T-cell (primary cell): ENCODE measurements at regions not wholly inside any gene's neighbourhood (a gene's known extent, or its start where the extent isn't known, plus 50 kb on each side); places are given as distances from the start of the nearest gene placed in this dataset.

ENCODE experiments used
- ATAC-seq, 4 experiments: fragments of 200-7000 bp in 3 of 4; fragments of 150-1000 bp in 1 of 4; cut with Tn5 transposase; replicated peaks in 1 of 4; 1 replicate in 3 of 4; 2 replicates in 1 of 4; pipeline ENCODE4 v1.10.0; 2021; ENCODE audit warnings: moderate library complexity in 3 of 4, mild to moderate bottlenecking in 2 of 4, moderate number of reproducible peaks in 1 of 4
- CTCF ChIA-PET, 2 donors: fragments of 300-600 bp; sonication (Branson Sonifier 250); formaldehyde crosslinking; loops; one replicate each; lab custom pipeline; 2022; ENCODE audit warnings: antibody characterized with exemption in 2 of 2; lab: Charles Lee
- POLR2A ChIA-PET, 2 donors: fragments of 300-600 bp; sonication (Branson Sonifier 250); formaldehyde crosslinking; loops; one replicate each; lab custom pipeline; 2022; ENCODE audit warnings: antibody characterized with exemption in 2 of 2; lab: Charles Lee
- DNase-seq, 35 experiments: peaks; one replicate each; pipeline versions ENCODE4 v3.0.0 to v3.0.0-alpha.2; 2013 to 2023
- H3K27ac ChIP-seq: one replicate; pipeline ENCODE4 v1.5.1; 2013; ENCODE audit warnings: low read length
- H3K27me3 ChIP-seq, 2 experiments: replicated peaks in 1 of 2; 1 replicate in 1 of 2; 2 replicates in 1 of 2; pipeline versions ENCODE4 v1.6.1 to v1.7.0; 2013; ENCODE audit warnings: low read length in 1 of 2, mixed read lengths in 1 of 2; ENCODE audit not compliant: control insufficient read depth in 2 of 2, insufficient read depth in 2 of 2; ENCODE audit errors: extremely low read depth in 1 of 2
- H3K36me3 ChIP-seq, 2 donors: 1 replicate in 1 of 2; 2 replicates in 1 of 2; pipeline versions ENCODE4 v1.6.1 to v1.7.0; 2013; ENCODE audit warnings: low read length in 1 of 2; ENCODE audit not compliant: control insufficient read depth in 2 of 2, insufficient read depth in 1 of 2; ENCODE audit errors: extremely low read depth in 1 of 2
- H3K4me1 ChIP-seq, 2 experiments: 1 replicate in 1 of 2; 2 replicates in 1 of 2; pipeline versions ENCODE4 v1.6.1 to v1.7.0; 2013; ENCODE audit warnings: low read length in 2 of 2, mixed read lengths in 1 of 2; ENCODE audit not compliant: insufficient read depth in 2 of 2, control insufficient read depth in 1 of 2; ENCODE audit errors: extremely low read depth in 1 of 2
- H3K4me3 ChIP-seq, 2 donors: 1 replicate in 1 of 2; 2 replicates in 1 of 2; pipeline versions ENCODE4 v1.5.1 to v1.7.0; 2013; ENCODE audit warnings: mild to moderate bottlenecking in 2 of 2, low read length in 1 of 2, moderate library complexity in 1 of 2; ENCODE audit not compliant: control insufficient read depth in 1 of 2; ENCODE audit errors: extremely low read depth in 1 of 2
- H3K9me3 ChIP-seq: 2 replicates; pipeline ENCODE4 v1.7.0; 2013
- H3K27ac Mint-ChIP-seq, 2 donors: one replicate each; pipeline ENCODE4 v1.8.0; 2020 to 2021; ENCODE audit warnings: mild to moderate bottlenecking in 2 of 2, mixed read lengths in 2 of 2
- H3K27me3 Mint-ChIP-seq, 2 donors: one replicate each; pipeline ENCODE4 v1.8.0; 2021 to 2022; ENCODE audit warnings: mixed read lengths in 2 of 2
- H3K36me3 Mint-ChIP-seq: one replicate; pipeline ENCODE4 v1.8.0; 2021; ENCODE audit warnings: mixed read lengths
- H3K4me1 Mint-ChIP-seq, 3 donors: one replicate each; pipeline ENCODE4 v1.8.0; 2020 to 2022; ENCODE audit warnings: mixed read lengths in 3 of 3, mild to moderate bottlenecking in 1 of 3
- H3K4me3 Mint-ChIP-seq, 3 donors: one replicate each; pipeline ENCODE4 v1.8.0; 2020 to 2022; ENCODE audit warnings: mild to moderate bottlenecking in 3 of 3, mixed read lengths in 3 of 3, moderate library complexity in 3 of 3
- H3K9me3 Mint-ChIP-seq, 3 donors: one replicate each; pipeline ENCODE4 v1.8.0; 2020 to 2022; ENCODE audit warnings: mixed read lengths in 3 of 3
- WGBS: methylation state at CpG from one replicate; pipeline ENCODE4 v1.1.5; 2013; ENCODE audit warnings: missing lambda C conversion rate; ENCODE audit not compliant: insufficient coverage; 5-methylcytosine and 5-hydroxymethylcytosine counted together

DNA sequence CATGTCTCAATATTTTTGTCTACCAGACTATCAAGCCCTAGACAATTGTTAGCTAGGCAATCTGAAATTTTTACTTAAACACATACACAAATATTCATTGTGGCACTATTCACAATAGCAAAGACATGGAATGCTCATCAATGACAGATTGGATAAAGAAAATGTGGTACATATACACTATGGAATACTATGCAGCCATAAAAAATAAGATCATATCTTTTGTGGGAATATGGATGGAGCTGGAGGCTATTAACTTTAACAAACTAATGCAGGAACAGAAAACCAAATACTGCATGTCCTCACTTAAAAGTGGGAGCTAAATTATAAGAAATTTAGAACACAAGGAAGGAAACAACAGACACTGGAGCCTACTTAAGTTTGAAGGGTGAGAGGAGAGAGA, 288.6 kb upstream of the MIR17HG start:
- ChIA-PET POLR2A (interaction anchor here in 1 of 2 donors (0.6 kb wide), 1 partner anchor 1373 kb away, joined by 7 read pairs; no protein-coding TSS in a partner anchor), CTCF (no interaction called here)
- no peaks in the 10 kb centered on the region for H3K36me3 Mint-ChIP-seq

DNA sequence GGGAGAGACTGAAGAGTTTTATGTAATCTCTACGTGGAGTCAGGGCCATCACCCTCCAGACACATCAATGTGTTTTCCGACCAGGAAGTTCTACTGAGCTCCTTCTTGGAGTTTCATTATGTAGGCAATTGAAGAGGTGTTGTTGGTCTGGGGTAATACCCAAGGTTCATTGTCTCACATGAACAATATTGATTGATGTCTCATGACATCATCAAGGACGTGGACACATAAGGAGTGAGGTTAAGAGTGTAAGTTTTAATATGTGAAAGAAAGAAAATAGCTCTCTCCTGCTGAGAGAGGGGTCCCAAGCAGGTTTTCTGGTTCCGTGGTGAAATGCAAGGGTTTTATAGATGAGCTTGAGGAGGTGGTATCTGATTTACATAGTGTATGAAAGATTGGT, 280.7 kb upstream of the MIR17HG start:
- Mint-ChIP-seq H3K4me3 (no peak overlapping the region), H3K27me3 (no peaks in the 10 kb centered on the region), H3K4me1 (no peaks in the 10 kb centered on the region), H3K27ac (no peak overlapping the region), H3K36me3 (no peaks in the 10 kb centered on the region), H3K9me3 (peaks cover 3 to 8% (median 4%) of the 10 kb centered on the region in 3 donors)
- Histone ChIP-seq H3K9me3 (no peaks in the 10 kb centered on the region), H3K27me3 (no peaks in the 10 kb centered on the region), H3K36me3 (no peaks in the 10 kb centered on the region), H3K27ac (no peak overlapping the region), H3K4me1 (no peaks in the 10 kb centered on the region), H3K4me3 (no peak overlapping the region)
- 100% methylated on average over 1 of the region's 4 CpGs for WGBS
- DNase-seq (no peak), ATAC-seq (no peak)
- ChIA-PET POLR2A (no interaction called here), CTCF (interaction anchor here in 1 of 2 donors (0.6 kb wide), 1 partner anchor 16 kb away, joined by 3 read pairs; no protein-coding TSS in a partner anchor)

More for the DNA sequence above, 288.6 kb upstream of the MIR17HG start:
- Histone ChIP-seq H3K4me3 (no peak overlapping the region), H3K9me3 (no peaks in the 10 kb centered on the region), H3K4me1 (no peaks in the 10 kb centered on the region), H3K27ac (no peak overlapping the region), H3K27me3 (no peaks in the 10 kb centered on the region), H3K36me3 (no peaks in the 10 kb centered on the region)
- ATAC-seq: no peak
- Mint-ChIP-seq H3K27ac (no peak overlapping the region), H3K9me3 (peaks cover 4 to 8% (median 7%) of the 10 kb centered on the region in 3 donors), H3K4me1 (no peaks in the 10 kb centered on the region), H3K4me3 (no peak overlapping the region), H3K27me3 (no peaks in the 10 kb centered on the region)
- no peak for DNase-seq

DNA sequence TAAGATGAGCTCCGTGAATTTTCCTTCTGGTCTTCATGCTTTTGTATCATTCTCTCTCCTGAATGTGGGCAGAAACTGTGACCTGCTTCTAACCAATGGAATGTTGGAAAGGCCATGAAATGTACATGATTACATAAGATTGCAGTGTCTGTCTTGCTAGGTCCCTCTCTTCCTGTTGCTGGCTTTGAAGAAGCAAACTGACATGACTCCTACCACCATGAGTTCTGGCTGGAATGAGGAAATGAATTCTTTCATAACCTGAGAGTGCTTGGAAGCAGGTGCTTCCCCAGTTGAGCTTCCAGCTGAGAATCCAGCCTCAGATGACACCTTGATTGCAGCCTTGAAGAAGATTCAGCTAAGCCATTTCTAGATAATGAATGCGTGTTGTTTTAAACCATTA, 275.0 kb upstream of the MIR17HG start:
- H3K27ac Mint-ChIP-seq: no peak overlapping the region
- Histone ChIP-seq H3K4me1 (no peaks in the 10 kb centered on the region), H3K36me3 (no peaks in the 10 kb centered on the region), H3K27ac (no peak overlapping the region), H3K4me3 (no peak overlapping the region), H3K9me3 (no peaks in the 10 kb centered on the region), H3K27me3 (no peaks in the 10 kb centered on the region)
- ATAC-seq: no peak
- DNase-seq: no peak
- H3K9me3 Mint-ChIP-seq: peaks cover 0 to 7% (median 2%) of the 10 kb centered on the region in 3 donors
- H3K4me3 Mint-ChIP-seq: no peak overlapping the region
- ChIA-PET CTCF (no interaction called here), POLR2A (no interaction called here)
- peaks cover 0 to 3% of the 10 kb centered on the region in 2 donors for H3K27me3 Mint-ChIP-seq
- no peaks in the 10 kb centered on the region for H3K36me3 Mint-ChIP-seq
- H3K4me1 Mint-ChIP-seq: no peaks in the 10 kb centered on the region
- 80% methylated on average over 1 of the region's 2 CpGs for WGBS

DNA sequence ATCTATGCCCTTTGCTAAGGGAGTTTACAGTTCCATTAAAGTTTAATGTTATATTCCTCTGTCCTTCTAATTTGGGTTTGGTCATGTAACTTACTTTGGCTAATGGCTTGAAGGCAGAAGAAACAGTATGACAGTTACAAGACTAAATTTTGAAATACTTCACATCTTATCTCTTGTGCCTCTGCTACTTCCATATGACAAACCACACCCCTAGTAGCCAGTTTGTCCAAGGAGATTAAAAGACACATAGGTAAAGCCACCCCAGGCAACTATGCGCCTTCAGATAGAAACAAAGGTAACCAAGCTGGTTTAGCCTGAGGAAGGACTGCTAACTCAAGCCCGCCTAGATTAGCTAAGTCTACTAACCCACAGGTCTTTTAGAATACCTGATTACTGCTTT, 273.4 kb upstream of the MIR17HG start:
- Mint-ChIP-seq H3K36me3 (no peaks in the 10 kb centered on the region), H3K4me3 (no peak overlapping the region), H3K4me1 (no peaks in the 10 kb centered on the region), H3K27me3 (peaks cover 0 to 3% of the 10 kb centered on the region in 2 donors), H3K9me3 (peaks cover 0 to 7% (median 2%) of the 10 kb centered on the region in 3 donors), H3K27ac (no peak overlapping the region)
- DNase-seq (no peak), ATAC-seq (no peak)
- no peak overlapping the region for H3K4me3 ChIP-seq
- H3K4me1 ChIP-seq: no peaks in the 10 kb centered on the region
- POLR2A ChIA-PET: no interaction called here
- CTCF ChIA-PET: no interaction called here
- H3K36me3 ChIP-seq: no peaks in the 10 kb centered on the region
- no peak overlapping the region for H3K27ac ChIP-seq
- no peaks in the 10 kb centered on the region for H3K9me3 ChIP-seq
- no CpG with 5 or more reads among the region's 2 CpGs for WGBS
- no peaks in the 10 kb centered on the region for H3K27me3 ChIP-seq

DNA sequence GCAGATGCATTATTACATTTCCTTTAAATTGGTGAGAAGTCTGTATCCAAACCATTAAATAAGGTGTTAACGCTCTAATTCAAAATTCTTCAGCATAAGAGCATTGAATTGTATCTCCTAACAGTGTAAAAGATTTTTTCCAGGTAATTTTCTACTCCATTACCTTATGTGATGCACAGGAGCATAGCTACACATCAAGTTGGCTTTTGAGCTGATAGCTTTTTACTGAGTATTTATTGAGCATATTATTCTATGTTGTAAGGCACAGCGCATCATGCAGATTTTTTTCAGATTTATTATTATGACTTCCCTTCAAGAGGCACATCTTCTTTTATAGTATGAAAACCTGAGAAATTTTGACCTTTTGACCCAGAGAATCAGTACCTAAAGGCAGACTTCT, 270.7 kb upstream of the MIR17HG start:
- DNase-seq (no peak), ATAC-seq (no peak)
- Mint-ChIP-seq H3K9me3 (peaks cover 0 to 10% (median 0%) of the 10 kb centered on the region in 3 donors), H3K36me3 (no peaks in the 10 kb centered on the region), H3K27ac (no peak overlapping the region), H3K4me1 (no peaks in the 10 kb centered on the region), H3K4me3 (no peak overlapping the region), H3K27me3 (peaks cover 0 to 6% of the 10 kb centered on the region in 2 donors)
- POLR2A ChIA-PET: no interaction called here
- Histone ChIP-seq H3K27ac (no peak overlapping the region), H3K9me3 (no peaks in the 10 kb centered on the region), H3K27me3 (no peaks in the 10 kb centered on the region), H3K4me3 (no peak overlapping the region), H3K36me3 (no peaks in the 10 kb centered on the region), H3K4me1 (no peaks in the 10 kb centered on the region)
- CTCF ChIA-PET: no interaction called here
- WGBS: no CpG with 5 or more reads among the region's 2 CpGs

DNA sequence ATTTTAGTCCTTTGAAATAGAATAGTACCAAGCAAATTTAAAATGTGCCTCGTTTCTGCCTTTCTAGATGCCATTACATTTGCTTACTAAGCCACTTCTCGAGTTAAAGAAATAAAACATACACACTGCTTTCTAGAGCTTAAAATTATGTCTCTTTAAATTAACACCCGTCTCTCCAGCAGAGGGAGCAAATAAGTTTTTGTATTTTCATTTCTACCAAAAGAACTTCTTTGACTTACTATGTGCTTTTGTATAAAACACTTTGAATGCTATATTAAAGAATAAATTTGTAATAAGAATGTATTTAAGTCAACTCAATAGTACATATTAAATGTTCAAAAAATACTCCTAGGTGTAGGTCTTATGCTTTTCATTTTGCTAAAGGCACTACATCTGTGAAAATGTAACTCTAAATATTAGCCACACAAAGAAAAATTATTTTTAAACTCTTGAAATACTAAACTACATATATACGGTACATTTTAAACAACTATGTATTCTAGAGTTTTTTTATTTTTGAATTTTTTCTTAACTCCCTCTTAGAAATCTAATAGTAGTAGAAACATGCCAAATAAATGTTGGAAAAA, 269.3 kb upstream of the MIR17HG start:
- H3K4me1 Mint-ChIP-seq: no peaks in the 10 kb centered on the region
- CTCF ChIA-PET: interaction anchor here in 1 of 2 donors (0.6 kb wide), 1 partner anchor 698 kb away, joined by 4 read pairs; no protein-coding TSS in a partner anchor
- no peak for DNase-seq
- Histone ChIP-seq H3K4me3 (no peak overlapping the region), H3K27ac (no peak overlapping the region), H3K4me1 (no peaks in the 10 kb centered on the region), H3K9me3 (no peaks in the 10 kb centered on the region), H3K36me3 (no peaks in the 10 kb centered on the region), H3K27me3 (no peaks in the 10 kb centered on the region)
- no peak for ATAC-seq
- 6% methylated on average over 2 of the region's 4 CpGs for WGBS
- no peak overlapping the region for H3K4me3 Mint-ChIP-seq
- H3K9me3 Mint-ChIP-seq: peaks cover 0 to 4% (median 0%) of the 10 kb centered on the region in 3 donors
- H3K27ac Mint-ChIP-seq: no peak overlapping the region
- H3K27me3 Mint-ChIP-seq: peaks cover 0 to 6% of the 10 kb centered on the region in 2 donors
- no peaks in the 10 kb centered on the region for H3K36me3 Mint-ChIP-seq
- POLR2A ChIA-PET: no interaction called here
